GM12875 (cell line): ENCODE measurements at regions not wholly inside any gene's neighbourhood (a gene's known extent, or its start where the extent isn't known, plus 50 kb on each side); places are given as distances from the start of the nearest gene placed in this dataset.

Experiments used
- H3K4me3 ChIP-seq: one replicate; pipeline ENCODE4 v1.5.1; 2011; ENCODE audit warnings: low read depth, low read length, control low read depth
- TF ChIP-seq, protein P1 (sequence below): IDR thresholded peaks from 2 replicates; pipeline ENCODE4 v1.5.1; 2011; ENCODE audit warnings: low read depth, mild to moderate bottlenecking, control low read depth, inconsistent platforms, low read length, moderate library complexity, borderline replicate concordance; ENCODE audit not compliant: insufficient read depth

DNA sequence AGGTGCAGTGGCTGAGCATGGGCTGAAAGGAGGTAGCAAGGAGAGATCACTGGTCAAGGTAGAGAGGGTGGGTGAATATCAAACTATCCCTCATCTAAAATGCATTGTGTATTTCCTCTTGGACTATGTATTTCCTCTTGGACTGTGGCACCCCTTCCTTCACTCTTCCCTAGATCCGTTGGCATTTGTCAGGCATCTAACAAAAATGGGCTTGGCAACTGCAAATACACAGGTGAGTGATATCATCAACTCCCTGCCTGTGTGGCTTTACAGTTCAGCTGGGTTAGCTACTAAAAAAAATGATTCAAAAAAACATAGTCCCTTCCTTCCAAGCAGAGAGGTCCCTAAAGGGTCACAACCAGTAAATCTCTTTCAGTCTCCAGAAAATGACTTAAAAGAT is 142.8 kb upstream of the FUT8 start:
- TF ChIP-seq, protein P1, sequence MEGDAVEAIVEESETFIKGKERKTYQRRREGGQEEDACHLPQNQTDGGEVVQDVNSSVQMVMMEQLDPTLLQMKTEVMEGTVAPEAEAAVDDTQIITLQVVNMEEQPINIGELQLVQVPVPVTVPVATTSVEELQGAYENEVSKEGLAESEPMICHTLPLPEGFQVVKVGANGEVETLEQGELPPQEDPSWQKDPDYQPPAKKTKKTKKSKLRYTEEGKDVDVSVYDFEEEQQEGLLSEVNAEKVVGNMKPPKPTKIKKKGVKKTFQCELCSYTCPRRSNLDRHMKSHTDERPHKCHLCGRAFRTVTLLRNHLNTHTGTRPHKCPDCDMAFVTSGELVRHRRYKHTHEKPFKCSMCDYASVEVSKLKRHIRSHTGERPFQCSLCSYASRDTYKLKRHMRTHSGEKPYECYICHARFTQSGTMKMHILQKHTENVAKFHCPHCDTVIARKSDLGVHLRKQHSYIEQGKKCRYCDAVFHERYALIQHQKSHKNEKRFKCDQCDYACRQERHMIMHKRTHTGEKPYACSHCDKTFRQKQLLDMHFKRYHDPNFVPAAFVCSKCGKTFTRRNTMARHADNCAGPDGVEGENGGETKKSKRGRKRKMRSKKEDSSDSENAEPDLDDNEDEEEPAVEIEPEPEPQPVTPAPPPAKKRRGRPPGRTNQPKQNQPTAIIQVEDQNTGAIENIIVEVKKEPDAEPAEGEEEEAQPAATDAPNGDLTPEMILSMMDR: no peak

DNA sequence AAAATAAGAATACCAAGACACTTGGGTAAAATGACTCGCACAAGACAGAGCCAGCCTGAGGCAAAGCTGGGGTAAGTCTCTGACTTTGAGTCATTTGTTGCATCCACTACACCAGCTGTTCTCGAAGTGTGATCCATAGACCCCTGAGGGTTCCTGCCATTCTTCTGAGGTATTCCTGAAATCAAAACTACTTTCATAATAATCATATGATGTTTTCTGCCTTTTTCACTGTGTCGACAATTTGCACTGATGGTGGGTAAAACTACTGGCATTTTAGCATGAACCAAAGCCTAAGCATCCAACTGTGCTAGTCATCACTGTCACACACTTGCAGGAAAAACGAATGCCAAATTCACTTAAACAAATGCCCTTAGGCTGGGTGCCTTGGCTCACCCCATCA is 135.5 kb upstream of the FUT8 start:
- no peak overlapping the region for H3K4me3 ChIP-seq
- TF ChIP-seq, protein P1: no peak

More for the DNA sequence above, 142.8 kb upstream of the FUT8 start:
- H3K4me3 ChIP-seq: no peak overlapping the region

DNA sequence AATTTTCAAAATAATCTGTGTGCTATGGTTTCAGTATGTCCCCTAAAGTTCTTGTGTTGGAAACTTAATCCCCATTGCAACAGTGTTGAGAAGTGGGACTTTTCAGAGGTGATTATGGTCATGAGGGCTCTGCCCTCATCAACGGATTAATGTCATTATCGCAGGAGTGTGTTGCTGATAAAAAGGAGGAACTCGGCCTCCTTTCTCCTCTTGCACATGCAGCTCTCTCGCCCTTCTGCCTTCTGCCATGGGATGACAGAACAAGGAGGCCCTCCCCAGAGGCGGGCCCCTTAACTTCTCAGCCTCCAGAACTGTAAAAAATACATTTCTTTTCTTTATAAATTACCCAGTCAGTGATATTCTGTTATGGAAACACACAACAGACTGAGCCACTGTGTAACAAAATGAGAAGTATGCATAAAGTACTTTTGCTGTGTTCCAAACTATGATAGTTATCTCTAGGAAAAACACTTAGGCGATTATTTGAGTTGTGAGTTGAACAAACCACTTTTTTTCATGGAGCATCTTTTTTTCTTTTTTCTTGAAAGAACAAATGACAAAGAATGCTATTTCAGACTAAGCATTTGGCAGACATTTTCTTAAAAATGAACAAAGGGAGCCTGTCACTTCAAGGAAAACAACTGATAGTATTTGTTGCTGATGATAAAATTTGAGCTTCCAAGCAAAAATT is 134.8 kb upstream of the FUT8 start:
- no peak overlapping the region for H3K4me3 ChIP-seq
- TF ChIP-seq, protein P1: no peak

DNA sequence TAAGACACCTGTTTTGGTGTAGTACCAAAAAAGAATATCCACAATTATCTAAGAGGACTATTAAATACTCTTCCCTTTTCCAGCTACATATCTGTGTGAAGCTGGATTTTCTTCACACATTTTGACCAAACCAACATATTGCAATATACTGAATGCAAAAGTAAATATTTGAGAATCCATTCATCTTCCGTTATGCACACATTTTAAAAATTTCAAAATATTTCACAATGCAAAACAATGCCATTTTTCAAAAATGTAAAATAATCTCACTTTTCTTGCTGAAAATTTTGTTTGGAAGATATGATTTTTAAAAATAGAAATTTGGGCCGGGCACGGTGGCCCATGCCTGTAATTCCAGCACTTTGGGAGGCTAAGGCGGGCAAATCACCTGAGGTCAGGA is 133.9 kb upstream of the FUT8 start:
- TF ChIP-seq, protein P1: no peak
- no peak overlapping the region for H3K4me3 ChIP-seq

DNA sequence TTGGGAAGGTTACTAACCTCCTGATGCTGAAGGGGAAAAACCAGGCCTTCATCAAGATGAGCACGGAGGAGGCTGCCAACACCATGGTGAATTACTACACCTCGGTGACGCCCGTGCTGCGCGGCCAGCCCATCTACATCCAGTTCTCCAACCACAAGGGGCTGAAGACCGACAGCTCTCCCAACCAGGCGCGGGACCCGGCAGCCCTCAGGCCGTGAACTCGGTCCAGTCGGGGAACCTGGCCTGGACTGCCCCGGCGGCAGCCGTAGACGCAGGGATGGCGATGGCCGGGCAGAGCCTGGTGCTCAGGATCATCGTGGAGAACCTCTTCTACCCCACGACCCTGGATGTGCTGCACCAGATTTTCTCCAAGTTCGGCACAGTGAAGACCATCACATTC is 133.0 kb upstream of the FUT8 start:
- TF ChIP-seq, protein P1: no peak
- no peak overlapping the region for H3K4me3 ChIP-seq

DNA sequence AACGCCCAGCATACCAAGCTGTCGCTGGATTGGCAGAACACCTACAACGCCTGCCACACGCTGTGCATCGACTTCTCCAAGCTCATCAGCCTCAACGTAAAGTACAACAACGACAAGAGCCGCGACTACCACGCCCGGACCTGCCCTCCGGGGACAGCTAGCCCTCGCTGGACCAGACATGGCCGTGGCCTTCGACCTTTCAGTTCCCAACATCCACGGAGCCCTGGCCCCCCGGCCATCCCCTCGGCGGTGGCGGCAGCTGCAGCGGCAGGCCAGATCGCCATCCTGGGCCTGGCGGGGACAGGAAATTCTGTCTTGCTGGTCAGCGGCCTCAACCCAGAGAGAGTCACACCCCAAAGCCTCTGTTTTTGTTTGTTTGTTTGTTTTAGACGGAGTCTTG is 132.6 kb upstream of the FUT8 start:
- TF ChIP-seq, protein P1: no peak
- H3K4me3 ChIP-seq: no peak overlapping the region

DNA sequence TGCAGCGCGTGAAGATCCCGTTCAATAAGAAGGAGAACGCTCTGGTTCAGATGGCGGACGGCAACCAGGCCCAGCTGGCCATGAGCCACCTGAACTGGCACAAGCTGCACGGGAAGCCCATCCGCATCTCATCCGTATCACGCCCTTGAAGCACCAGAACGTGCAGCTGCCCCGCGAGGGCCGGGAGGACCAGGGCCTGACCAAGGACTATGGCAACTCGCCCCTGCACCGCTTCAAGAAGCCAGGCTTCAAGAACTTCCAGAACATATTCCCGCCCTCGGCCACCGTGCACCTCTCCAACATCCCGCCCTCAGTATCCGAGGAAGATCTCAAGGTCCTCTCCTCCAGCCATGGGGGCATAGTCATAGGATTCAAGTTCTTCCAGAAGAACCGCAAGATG is 131.9 kb upstream of the FUT8 start:
- no peak overlapping the region for H3K4me3 ChIP-seq
- TF ChIP-seq, protein P1: no peak
